ENCODE measurements at regions not wholly inside any gene's neighbourhood (a gene's known extent, or its start where the extent isn't known, plus 50 kb on each side); places are given as distances from the start of the nearest gene placed in this dataset.

GRCh38 chr5:74289691-74290090, 350.8 kb downstream of the ENC1 start:
- no peak overlapping the region for H3K4me3 ChIP-seq (ENCODE audit: low read depth, low read length)
- no peak for TF ChIP-seq CTCF (IDR thresholded peaks at IDR 0.05; ENCODE audit: low read depth, low read length, missing control alignments)
- DNase-seq (ENCODE audit: low read depth) = no peak
- in situ Hi-C loops (cut with HindIII; ENCODE audit: low sequenced_read_pairs) = no loop called here

DNA sequence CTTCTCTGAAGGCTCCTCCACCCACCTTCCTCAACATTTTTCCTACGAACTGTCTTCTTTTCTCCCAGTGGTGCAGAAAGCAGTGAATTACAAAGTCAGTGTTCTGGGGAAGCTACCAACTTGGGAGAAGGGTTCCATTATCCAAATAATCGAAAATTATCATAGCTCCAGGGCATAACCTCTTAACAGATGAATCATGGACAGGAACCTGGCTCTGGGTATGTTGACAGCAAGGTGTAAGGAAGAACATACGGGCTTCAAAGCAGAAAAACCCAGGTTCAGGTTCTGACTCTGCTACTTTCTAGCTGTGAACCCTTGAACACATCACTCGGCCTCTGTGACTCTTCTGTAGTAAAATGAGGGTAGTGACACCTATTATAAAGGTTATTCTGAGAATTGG, 351.3 kb downstream of the ENC1 start:
- no peak for TF ChIP-seq CTCF (IDR thresholded peaks at IDR 0.05; ENCODE audit: low read depth, low read length, missing control alignments)
- in situ Hi-C loops (cut with HindIII; ENCODE audit: low sequenced_read_pairs) = no loop called here
- H3K4me3 ChIP-seq (ENCODE audit: low read depth, low read length) = no peak overlapping the region
- no peak for DNase-seq (ENCODE audit: low read depth)

GRCh38 chr5:74288448-74289108, 351.9 kb downstream of the ENC1 start:
- TF ChIP-seq CTCF (IDR thresholded peaks at IDR 0.05; ENCODE audit: low read depth, low read length, missing control alignments) = no peak
- no peak for DNase-seq (ENCODE audit: low read depth)
- in situ Hi-C loops (cut with HindIII; ENCODE audit: low sequenced_read_pairs) = no loop called here
- H3K4me3 ChIP-seq (ENCODE audit: low read depth, low read length) = no peak overlapping the region

- TF ChIP-seq CTCF (IDR thresholded peaks at IDR 0.05; ENCODE audit: low read depth, low read length, missing control alignments) = no peak
- no peak overlapping the region for H3K4me3 ChIP-seq (ENCODE audit: low read depth, low read length)
- DNase-seq (ENCODE audit: low read depth) = no peak
- in situ Hi-C loops (cut with HindIII; ENCODE audit: low sequenced_read_pairs) = no loop called here
These were observed 352.5 kb downstream of the ENC1 start for GRCh38 chr5:74288038-74288437.

GRCh38 chr5:74286734-74287695, 353.5 kb downstream of the ENC1 start:
- in situ Hi-C loops (cut with HindIII; ENCODE audit: low sequenced_read_pairs) = no loop called here
- no peak for TF ChIP-seq CTCF (IDR thresholded peaks at IDR 0.05; ENCODE audit: low read depth, low read length, missing control alignments)
- no peak for DNase-seq (ENCODE audit: low read depth)
- no peak overlapping the region for H3K4me3 ChIP-seq (ENCODE audit: low read depth, low read length)

GRCh38 chr5:74285675-74286280, 354.8 kb downstream of the ENC1 start:
- DNase-seq (ENCODE audit: low read depth) = no peak
- in situ Hi-C loops (cut with HindIII; ENCODE audit: low sequenced_read_pairs) = no loop called here
- TF ChIP-seq CTCF (IDR thresholded peaks at IDR 0.05; ENCODE audit: low read depth, low read length, missing control alignments) = no peak
- no peak overlapping the region for H3K4me3 ChIP-seq (ENCODE audit: low read depth, low read length)
